GM19043 (cell line): ENCODE measurements at regions not wholly inside any gene's neighbourhood (a gene's known extent, or its start where the extent isn't known, plus 50 kb on each side); places are given as distances from the start of the nearest gene placed in this dataset.
A peak's percentile ranks its signal among the peaks of the same experiment; 100 is the strongest.

Experiments
- ATAC-seq: cut with Tn5 transposase; IDR thresholded peaks from one replicate; pipeline ENCODE4 v1.9.1; 2021; ENCODE audit warnings: low read depth; ENCODE audit not compliant: unreplicated experiment

GRCh38 chr5:164002628-164003027 lies 497.2 kb downstream of the MAT2B start:
- no peak for ATAC-seq

GRCh38 chr5:164005071-164005470 lies 499.7 kb downstream of the MAT2B start:
- no peak for ATAC-seq

- ATAC-seq: no peak
Observed at GRCh38 chr5:164007064-164007463, 501.6 kb downstream of the MAT2B start.

DNA sequence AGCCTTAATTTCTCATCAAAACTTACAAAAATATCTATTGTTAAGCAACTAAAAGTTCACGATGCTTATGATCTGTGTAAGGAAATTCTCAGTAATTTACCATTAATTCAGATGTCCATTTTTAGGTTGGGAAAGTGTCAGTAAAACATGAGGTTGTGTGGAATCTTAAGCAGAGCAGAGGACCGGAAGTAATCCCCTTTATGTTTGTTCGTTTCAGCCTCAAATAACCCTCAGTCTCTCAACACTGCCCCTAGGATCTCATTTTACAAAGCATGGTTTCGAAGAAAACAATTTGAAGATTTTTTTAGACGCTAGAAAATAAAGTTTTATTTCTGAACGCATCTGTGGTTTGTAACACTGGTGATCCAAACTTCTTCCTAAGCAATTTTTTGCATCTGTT lies 504.2 kb downstream of the MAT2B start:
- ATAC-seq: no peak

DNA sequence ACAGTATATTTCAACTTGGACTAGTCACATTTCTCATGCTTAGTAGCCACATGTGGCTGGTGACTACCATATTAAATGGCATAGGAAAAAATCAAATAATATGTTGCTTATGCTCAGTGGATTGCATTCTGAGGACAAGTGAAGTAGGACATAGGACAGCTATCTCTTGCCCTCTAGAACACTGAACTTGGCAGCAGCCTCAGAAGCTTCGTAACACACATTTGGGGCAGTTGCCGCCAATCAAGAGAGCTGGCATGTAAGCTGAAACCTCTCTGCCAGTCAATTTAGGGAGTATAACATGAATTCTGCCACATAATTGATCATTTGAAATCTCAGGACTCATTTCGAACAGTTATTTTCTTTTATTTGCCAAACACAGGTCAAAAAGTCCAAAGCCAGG lies 505.5 kb downstream of the MAT2B start:
- ATAC-seq: no peak

DNA sequence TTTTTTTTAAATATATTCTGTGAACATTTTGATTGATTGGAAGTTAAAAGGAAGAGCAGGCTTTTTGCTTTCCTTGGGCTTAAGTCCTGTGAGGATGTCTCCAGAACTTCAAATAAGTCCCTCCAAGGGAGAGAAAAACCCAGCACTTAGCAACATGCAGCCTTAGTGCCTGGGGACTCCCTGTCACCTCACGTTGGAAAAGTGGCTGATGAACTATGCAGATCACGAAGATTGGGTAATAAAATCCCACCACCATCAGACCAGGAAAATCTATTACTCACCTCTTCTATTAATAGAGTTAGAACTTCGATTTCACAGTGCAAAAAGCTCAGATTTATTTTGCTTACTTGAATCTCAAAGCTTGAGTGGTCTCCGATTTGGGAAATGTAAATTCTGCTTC lies 507.0 kb downstream of the MAT2B start:
- no peak for ATAC-seq

DNA sequence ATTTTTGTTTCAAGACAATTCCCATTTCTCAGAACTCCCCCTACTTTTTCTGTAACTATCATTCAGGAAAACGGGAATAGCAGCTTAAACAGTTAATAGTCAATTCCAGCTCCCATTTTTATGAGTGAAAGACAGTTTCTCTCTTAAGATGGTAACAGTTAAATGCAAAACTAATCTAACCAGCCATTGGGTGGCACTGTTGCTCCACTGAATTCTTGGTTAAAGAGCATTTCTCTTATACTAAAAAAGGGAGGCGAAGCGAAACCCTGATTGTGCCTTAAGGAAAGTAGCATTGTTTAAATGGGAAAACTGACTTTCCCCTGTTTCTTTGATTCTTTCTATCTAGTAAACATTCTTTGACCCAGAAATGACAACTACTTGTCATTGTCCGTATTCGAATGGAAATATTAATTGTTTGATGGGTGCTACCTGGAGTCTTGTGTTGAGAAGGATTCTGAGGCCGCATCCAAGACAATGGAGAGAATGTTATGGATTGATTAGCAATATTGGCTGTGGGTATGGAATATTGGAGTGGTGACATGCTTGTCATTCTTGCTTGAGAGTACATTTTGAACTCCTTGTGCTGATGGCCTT lies 507.8 kb downstream of the MAT2B start:
- peak; percentile 67 for ATAC-seq

- no peak for ATAC-seq
Observed at GRCh38 chr5:164020116-164020515, 514.7 kb downstream of the MAT2B start.

- no peak for ATAC-seq
Observed at GRCh38 chr5:164027738-164028137, 522.3 kb downstream of the MAT2B start.

- ATAC-seq: no peak
Observed at GRCh38 chr5:164038128-164038783, 532.8 kb downstream of the MAT2B start.

- no peak for ATAC-seq
Observed at GRCh38 chr5:164041105-164041504, 535.7 kb downstream of the MAT2B start.

DNA sequence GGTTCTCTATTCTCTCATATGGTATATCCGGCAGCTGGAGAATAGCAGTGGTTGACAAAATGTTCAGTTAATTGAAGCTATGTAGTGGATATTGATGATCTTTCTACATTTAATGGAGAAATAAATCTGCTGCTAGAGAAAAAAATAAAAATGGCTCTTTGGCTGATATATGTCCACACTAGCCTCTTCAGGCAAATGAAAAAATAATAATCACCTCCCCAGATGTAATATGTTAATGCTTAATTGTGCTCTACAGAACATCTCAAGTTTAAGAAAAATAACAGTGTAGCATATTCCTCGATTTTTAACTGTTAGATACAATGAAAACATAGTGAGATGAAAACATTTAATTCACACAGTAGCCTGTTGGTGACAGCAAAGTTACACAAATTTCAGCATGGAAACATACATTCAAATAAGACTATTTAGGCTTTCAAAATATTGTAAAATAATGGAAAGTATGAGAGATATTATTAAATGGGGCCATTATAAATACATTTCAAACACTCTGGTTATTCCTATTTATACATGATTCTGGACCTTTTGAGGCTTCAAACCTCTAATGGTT lies 543.0 kb downstream of the MAT2B start:
- no peak for ATAC-seq

- ATAC-seq: no peak
Observed at GRCh38 chr5:164051745-164052144, 546.3 kb downstream of the MAT2B start.

DNA sequence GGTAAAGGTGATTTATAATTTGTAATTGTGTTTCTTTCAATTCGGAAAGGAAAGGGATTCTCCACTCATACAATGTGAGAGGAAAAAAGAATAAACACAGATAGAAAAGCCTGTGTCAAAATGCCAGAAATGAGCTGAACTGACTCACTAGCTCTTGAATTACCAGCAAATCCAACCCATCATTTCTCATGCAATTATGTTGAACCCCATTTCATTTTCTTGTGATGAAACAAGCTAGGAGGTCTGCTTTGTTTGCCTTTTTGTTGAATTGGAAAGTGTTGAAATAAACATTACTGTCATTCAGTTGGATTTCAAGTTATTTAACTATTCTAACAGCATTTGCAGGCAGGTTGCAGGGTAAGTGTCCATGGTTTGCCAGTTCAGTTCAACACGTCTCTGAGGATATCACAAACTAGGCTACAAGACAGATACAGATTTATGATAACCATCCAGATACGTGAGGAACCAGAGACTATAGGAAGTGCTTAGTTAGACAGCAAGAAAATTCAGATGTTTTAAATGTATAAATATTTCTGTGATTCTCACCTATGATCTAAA lies 547.2 kb downstream of the MAT2B start:
- ATAC-seq: no peak

DNA sequence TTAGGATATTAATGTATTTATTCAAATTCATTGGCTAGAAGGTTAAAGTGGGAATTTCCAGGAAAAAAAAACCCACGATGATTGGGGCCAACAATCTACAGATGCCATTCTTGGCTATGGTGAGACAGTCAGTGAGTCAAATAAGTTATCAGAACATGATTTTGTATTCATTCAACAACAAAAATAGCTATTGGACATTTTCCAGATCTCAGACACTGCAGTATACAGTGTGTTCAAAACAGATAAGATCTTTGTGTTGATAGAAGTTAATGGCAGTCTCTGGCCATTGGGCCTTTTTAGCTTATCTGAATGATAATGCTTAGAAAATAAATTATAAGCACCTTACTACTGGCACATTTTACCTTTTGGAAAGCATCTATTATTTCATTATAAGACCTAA lies 547.7 kb downstream of the MAT2B start:
- no peak for ATAC-seq

DNA sequence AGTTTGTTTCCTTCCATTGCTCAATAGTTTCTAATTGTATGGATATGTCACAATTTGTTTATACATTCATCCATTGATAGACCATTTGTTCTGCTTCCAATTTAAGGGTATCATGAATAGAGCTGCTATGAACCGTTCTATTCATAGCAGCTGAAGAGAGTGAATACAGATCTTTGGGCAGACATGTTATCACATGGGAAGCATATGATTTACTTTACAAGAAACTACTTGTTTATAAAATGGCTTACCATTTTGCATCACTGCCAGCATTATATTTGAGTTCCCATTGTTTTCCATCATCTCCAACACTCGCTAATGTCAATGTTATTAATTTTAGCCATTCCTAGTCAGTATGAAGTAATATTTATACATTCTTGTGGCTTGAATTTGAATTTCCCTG lies 549.0 kb downstream of the MAT2B start:
- no peak for ATAC-seq

GRCh38 chr5:164057121-164057520 lies 551.7 kb downstream of the MAT2B start:
- ATAC-seq: no peak

GRCh38 chr5:164058621-164059020 lies 553.2 kb downstream of the MAT2B start:
- ATAC-seq: no peak

- no peak for ATAC-seq
Observed at GRCh38 chr5:164059471-164059870, 554.1 kb downstream of the MAT2B start.

DNA sequence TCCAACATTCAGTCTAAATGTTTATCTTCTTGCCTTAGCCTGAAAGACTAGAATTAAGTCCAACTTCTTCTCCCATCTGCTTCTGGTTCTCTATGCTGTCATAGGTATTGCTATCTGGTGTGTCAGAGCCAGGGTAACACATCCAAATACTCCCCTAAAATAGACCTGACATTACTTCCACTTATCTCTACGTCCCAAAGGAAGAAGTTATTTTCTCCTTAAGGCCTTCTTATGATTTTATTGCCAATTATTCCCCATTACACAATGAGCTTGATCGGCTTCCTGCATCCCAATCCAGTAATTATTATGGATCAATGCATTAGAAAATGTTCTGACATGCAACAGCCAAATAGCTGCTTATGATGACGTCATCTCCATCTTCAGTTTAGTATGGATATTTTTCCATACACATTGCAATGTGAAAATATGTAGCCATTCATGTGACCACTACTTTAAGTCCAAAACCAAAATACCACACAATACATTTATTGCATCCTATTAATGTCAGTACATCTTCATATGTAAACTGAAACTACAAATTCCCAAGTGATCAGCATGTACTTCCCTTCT lies 555.5 kb downstream of the MAT2B start:
- no peak for ATAC-seq

GRCh38 chr5:164062304-164062703 lies 556.9 kb downstream of the MAT2B start:
- no peak for ATAC-seq

GRCh38 chr5:164065266-164065665 lies 559.8 kb downstream of the MAT2B start:
- ATAC-seq: no peak
